ENCODE measurements at regions not wholly inside any gene's neighbourhood (a gene's known extent, or its start where the extent isn't known, plus 50 kb on each side); places are given as distances from the start of the nearest gene placed in this dataset.

- no peaks in the 10 kb centered on the region for H3K27me3 ChIP-seq
- no peak for DNase-seq
- no peaks in the 10 kb centered on the region for H3K4me1 ChIP-seq
- H3K4me3 ChIP-seq (ENCODE audit: low read depth, low read length): no peak overlapping the region
- no peaks in the 10 kb centered on the region for H3K9me3 ChIP-seq
- H3K36me3 ChIP-seq: no peaks in the 10 kb centered on the region
- no peak for TF ChIP-seq CTCF (IDR thresholded peaks at IDR 0.05; ENCODE audit: low read depth, low read length)
These were observed 457.3 kb downstream of the LRIG3 start for GRCh38 chr12:58463051-58463450.

GRCh38 chr12:58465418-58465817, 454.9 kb downstream of the LRIG3 start:
- Histone ChIP-seq H3K9me3 (no peaks in the 10 kb centered on the region), H3K4me1 (no peaks in the 10 kb centered on the region), H3K4me3 (ENCODE audit: low read depth, low read length) (no peak overlapping the region), H3K27me3 (no peaks in the 10 kb centered on the region), H3K36me3 (no peaks in the 10 kb centered on the region)
- no peak for DNase-seq
- no peak for TF ChIP-seq CTCF (IDR thresholded peaks at IDR 0.05; ENCODE audit: low read depth, low read length)

- no peak overlapping the region for H3K4me3 ChIP-seq (ENCODE audit: low read depth, low read length)
- no peaks in the 10 kb centered on the region for H3K9me3 ChIP-seq
- DNase-seq: no peak
- H3K27me3 ChIP-seq: no peaks in the 10 kb centered on the region
- no peaks in the 10 kb centered on the region for H3K4me1 ChIP-seq
- TF ChIP-seq CTCF (IDR thresholded peaks at IDR 0.05; ENCODE audit: low read depth, low read length): no peak
- H3K36me3 ChIP-seq: no peaks in the 10 kb centered on the region
These were observed 449.9 kb downstream of the LRIG3 start for GRCh38 chr12:58470266-58471010.

- no peak for DNase-seq
- no peak overlapping the region for H3K4me3 ChIP-seq (ENCODE audit: low read depth, low read length)
- no peaks in the 10 kb centered on the region for H3K27me3 ChIP-seq
- no peaks in the 10 kb centered on the region for H3K4me1 ChIP-seq
- no peaks in the 10 kb centered on the region for H3K36me3 ChIP-seq
- no peak for TF ChIP-seq CTCF (IDR thresholded peaks at IDR 0.05; ENCODE audit: low read depth, low read length)
- no peaks in the 10 kb centered on the region for H3K9me3 ChIP-seq
These were observed 440.9 kb downstream of the LRIG3 start for GRCh38 chr12:58479401-58479800.

GRCh38 chr12:58481811-58482210, 438.5 kb downstream of the LRIG3 start:
- no peak for DNase-seq
- H3K9me3 ChIP-seq: no peaks in the 10 kb centered on the region
- no peak overlapping the region for H3K4me3 ChIP-seq (ENCODE audit: low read depth, low read length)
- H3K27me3 ChIP-seq: no peaks in the 10 kb centered on the region
- no peaks in the 10 kb centered on the region for H3K36me3 ChIP-seq
- no peaks in the 10 kb centered on the region for H3K4me1 ChIP-seq
- TF ChIP-seq CTCF (IDR thresholded peaks at IDR 0.05; ENCODE audit: low read depth, low read length): no peak

GRCh38 chr12:58487255-58487654, 433.0 kb downstream of the LRIG3 start:
- Histone ChIP-seq H3K36me3 (no peaks in the 10 kb centered on the region), H3K4me1 (no peaks in the 10 kb centered on the region), H3K9me3 (no peaks in the 10 kb centered on the region), H3K4me3 (ENCODE audit: low read depth, low read length) (no peak overlapping the region), H3K27me3 (no peaks in the 10 kb centered on the region)
- no peak for DNase-seq
- no peak for TF ChIP-seq CTCF (IDR thresholded peaks at IDR 0.05; ENCODE audit: low read depth, low read length)

Data from BE2C (cell line).